Body of pancreas (tissue), 4 donors: ENCODE measurements at regions not wholly inside any gene's neighbourhood (a gene's known extent, or its start where the extent isn't known, plus 50 kb on each side); places are given as distances from the start of the nearest gene placed in this dataset.

Source experiments
- POLR2A ChIP-seq, 3 donors: fragments of 450-650 bp; IDR thresholded peaks; one replicate each; pipeline ENCODE4 v1.6.1; 2016; ENCODE audit warnings: antibody characterized with exemption in 3 of 3, mild to moderate bottlenecking in 2 of 3
- TF ChIP-seq, protein P1 (sequence below), 7 experiments: fragments of 450-650 bp in 4 of 7; fragments of 200-600 bp in 3 of 7; sonication (generic) in 3 of 7; IDR thresholded peaks; one replicate each; pipeline ENCODE4 v1.5.1; 2016 to 2019; ENCODE audit warnings: antibody characterized with exemption in 7 of 7

DNA sequence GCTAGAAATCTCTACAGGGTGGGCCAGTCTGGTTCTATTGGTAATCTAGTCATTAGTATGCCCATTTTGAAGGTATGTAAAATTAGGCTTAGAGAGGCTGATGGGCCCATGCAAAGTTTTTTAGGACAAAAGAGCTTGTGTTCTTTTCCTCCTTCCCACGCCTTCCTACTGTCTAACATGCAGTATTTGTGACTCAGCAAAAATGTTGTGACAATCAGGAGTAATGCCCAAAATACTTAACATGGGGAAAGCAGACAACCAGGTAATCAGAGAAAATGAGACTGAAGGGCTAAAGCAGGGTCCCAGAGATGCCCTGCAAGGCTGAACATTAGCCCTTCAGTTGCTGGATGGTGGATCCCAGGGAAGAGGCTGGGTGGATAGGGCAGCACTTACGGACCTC lies 437.9 kb downstream of the BCL11B start:
- TF ChIP-seq, protein P1, sequence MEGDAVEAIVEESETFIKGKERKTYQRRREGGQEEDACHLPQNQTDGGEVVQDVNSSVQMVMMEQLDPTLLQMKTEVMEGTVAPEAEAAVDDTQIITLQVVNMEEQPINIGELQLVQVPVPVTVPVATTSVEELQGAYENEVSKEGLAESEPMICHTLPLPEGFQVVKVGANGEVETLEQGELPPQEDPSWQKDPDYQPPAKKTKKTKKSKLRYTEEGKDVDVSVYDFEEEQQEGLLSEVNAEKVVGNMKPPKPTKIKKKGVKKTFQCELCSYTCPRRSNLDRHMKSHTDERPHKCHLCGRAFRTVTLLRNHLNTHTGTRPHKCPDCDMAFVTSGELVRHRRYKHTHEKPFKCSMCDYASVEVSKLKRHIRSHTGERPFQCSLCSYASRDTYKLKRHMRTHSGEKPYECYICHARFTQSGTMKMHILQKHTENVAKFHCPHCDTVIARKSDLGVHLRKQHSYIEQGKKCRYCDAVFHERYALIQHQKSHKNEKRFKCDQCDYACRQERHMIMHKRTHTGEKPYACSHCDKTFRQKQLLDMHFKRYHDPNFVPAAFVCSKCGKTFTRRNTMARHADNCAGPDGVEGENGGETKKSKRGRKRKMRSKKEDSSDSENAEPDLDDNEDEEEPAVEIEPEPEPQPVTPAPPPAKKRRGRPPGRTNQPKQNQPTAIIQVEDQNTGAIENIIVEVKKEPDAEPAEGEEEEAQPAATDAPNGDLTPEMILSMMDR (IDR thresholded peaks at IDR 0.05), result no peak
- no peak for TF ChIP-seq POLR2A (IDR thresholded peaks at IDR 0.05)
